ENCODE measurements at regions not wholly inside any gene's neighbourhood (a gene's known extent, or its start where the extent isn't known, plus 50 kb on each side); places are given as distances from the start of the nearest gene placed in this dataset.

DNA sequence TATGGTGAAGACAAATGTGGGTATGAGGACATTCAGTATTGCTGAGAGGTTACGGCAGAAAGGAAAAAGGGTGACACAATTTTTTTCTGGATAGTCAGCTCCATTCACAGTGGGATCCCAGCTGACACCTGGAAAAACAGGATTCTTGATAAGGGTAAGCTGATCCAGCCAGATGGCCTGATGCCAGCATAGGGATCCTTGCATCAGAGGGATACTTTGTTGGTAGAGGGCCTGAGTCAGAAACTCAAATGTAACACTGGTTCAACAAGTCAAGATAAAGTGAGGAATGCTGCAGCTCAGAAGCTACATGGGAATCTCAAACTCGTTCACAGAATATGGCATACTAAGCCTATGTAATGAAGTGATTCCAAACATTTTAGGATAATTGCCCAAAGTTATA, 726.7 kb downstream of the C4orf33 start:
- TF ChIP-seq, protein P1, sequence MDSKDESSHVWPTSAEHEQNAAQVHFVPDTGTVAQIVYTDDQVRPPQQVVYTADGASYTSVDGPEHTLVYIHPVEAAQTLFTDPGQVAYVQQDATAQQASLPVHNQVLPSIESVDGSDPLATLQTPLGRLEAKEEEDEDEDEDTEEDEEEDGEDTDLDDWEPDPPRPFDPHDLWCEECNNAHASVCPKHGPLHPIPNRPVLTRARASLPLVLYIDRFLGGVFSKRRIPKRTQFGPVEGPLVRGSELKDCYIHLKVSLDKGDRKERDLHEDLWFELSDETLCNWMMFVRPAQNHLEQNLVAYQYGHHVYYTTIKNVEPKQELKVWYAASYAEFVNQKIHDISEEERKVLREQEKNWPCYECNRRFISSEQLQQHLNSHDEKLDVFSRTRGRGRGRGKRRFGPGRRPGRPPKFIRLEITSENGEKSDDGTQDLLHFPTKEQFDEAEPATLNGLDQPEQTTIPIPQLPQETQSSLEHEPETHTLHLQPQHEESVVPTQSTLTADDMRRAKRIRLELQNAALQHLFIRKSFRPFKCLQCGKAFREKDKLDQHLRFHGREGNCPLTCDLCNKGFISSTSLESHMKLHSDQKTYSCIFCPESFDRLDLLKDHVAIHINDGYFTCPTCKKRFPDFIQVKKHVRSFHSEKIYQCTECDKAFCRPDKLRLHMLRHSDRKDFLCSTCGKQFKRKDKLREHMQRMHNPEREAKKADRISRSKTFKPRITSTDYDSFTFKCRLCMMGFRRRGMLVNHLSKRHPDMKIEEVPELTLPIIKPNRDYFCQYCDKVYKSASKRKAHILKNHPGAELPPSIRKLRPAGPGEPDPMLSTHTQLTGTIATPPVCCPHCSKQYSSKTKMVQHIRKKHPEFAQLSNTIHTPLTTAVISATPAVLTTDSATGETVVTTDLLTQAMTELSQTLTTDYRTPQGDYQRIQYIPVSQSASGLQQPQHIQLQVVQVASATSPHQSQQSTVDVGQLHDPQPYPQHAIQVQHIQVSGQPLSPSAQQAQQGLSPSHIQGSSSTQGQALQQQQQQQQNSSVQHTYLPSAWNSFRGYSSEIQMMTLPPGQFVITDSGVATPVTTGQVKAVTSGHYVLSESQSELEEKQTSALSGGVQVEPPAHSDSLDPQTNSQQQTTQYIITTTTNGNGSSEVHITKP (tag by site-specific recombination; IDR thresholded peaks at IDR 0.05), result no peak
- TF ChIP-seq ZNF416 (tag by site-specific recombination; IDR thresholded peaks at IDR 0.05), result no peak
- TF ChIP-seq, protein P2, sequence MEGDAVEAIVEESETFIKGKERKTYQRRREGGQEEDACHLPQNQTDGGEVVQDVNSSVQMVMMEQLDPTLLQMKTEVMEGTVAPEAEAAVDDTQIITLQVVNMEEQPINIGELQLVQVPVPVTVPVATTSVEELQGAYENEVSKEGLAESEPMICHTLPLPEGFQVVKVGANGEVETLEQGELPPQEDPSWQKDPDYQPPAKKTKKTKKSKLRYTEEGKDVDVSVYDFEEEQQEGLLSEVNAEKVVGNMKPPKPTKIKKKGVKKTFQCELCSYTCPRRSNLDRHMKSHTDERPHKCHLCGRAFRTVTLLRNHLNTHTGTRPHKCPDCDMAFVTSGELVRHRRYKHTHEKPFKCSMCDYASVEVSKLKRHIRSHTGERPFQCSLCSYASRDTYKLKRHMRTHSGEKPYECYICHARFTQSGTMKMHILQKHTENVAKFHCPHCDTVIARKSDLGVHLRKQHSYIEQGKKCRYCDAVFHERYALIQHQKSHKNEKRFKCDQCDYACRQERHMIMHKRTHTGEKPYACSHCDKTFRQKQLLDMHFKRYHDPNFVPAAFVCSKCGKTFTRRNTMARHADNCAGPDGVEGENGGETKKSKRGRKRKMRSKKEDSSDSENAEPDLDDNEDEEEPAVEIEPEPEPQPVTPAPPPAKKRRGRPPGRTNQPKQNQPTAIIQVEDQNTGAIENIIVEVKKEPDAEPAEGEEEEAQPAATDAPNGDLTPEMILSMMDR (tag by site-specific recombination; IDR thresholded peaks at IDR 0.05), result no peak

Data from HEK293 (cell line).